ENCODE measurements at regions not wholly inside any gene's neighbourhood (a gene's known extent, or its start where the extent isn't known, plus 50 kb on each side); places are given as distances from the start of the nearest gene placed in this dataset.

DNA sequence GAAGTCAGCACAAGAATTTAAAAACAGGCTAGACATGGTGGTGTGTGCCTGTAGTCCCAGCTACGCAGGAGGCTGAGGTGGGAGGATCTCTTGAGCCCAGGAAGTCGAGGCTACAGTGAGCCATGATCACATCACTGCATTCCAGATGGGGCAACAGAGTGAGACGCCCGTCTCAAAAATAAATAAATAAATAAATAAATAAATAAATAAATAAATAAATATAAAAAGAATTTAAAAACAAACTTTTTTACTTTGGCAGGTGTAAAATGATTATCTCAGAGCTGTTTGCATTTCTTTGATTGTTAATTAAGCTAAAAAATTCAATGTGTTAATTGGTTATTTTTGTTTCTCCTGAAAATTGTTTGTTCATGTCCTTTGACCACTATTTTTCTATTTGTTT lies 97.5 kb upstream of the RPS6KA3 start:
- no peak for DNase-seq

- DNase-seq: no peak
Observed at GRCh38 chrX:20363275-20363674, 96.6 kb upstream of the RPS6KA3 start.

DNA sequence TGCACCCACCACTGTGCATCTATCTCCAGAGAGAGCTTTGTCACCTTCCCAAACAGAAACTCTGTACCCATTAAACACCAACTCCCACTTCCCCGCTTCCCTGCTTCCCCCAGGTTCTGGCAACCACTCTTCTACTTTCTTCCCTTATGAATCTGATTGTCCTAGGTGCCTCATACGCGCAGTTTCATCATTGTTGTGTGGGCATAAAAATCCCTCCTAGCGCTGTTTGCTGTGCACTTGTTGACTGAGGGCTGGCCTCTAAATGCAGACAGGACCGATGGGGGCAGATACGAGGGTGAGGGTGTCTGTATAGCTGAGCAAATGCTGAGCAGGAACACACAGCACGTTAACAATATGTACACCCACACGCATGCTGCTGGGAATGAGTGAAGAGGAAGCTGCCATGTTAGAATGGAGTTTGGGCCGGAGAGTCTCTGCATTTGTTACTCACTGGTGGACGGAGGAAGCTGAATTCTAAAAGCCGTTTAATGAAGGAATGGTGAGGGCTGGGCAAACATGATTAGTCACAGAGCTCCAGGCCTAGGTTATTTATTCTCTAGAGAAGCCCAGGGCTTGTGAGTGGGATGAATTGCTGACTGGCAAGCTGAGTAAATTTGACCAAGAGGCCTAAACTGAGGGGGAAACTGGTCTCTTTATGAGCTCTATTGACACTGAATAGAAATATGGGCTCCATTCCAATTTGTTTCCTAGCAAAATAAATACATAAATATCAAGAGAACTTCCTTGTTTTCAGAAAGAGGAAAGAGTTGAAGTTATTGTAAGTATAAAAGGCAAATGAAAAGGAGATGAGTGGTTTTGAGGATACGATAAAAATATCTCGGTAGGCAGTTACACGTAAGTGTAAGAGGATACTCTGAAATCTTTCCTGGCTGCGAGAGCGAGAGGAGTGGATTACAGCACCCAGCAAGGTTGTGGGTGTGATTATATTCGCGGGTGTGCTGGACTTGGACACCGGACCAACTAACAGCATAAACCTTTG lies 95.9 kb upstream of the RPS6KA3 start:
- no peak for DNase-seq

DNA sequence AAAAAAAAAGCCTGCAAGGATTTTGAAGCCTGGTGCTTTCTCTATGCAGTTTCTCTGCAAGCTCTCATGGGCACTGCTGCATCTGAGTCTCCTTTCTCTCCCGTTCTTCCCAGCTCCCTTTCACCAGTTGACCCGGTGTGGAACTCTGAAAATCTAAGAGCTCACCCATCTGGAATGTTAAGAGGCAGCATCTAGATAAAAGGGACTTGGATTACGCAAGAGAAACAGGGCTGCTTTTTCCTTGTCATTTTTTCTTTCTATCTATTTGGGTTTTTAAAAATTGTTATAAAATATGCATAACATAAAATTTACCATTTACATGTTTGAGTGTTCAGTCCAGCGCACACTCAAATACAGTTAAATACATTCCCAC lies 95.2 kb upstream of the RPS6KA3 start:
- no peak for DNase-seq

- no peak for DNase-seq
Observed at GRCh38 chrX:20361081-20361889, 94.6 kb upstream of the RPS6KA3 start.

- no peak for DNase-seq
Observed at GRCh38 chrX:20355187-20355586, 88.5 kb upstream of the RPS6KA3 start.

DNA sequence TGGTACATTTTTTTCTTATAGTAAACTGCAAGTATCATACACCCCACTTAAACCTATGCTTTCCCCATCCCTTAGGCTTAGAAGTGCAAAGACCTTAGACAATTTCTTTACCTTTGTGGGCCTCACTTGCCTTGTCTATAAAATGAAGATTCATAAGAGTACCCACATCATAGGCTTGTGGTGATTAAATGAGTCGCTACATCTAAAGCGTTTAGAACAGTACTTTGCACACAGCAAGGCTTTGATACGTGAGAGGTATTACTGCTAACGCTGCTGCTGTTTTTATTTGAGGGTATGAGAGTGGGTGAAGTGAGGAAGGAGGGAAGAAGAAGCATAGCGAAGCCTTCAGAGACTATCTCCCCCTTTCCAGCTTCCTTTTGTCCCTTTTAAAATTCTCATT lies 87.8 kb upstream of the RPS6KA3 start:
- DNase-seq: no peak

- DNase-seq: no peak
Observed at GRCh38 chrX:20352935-20353336, 86.2 kb upstream of the RPS6KA3 start.

DNA sequence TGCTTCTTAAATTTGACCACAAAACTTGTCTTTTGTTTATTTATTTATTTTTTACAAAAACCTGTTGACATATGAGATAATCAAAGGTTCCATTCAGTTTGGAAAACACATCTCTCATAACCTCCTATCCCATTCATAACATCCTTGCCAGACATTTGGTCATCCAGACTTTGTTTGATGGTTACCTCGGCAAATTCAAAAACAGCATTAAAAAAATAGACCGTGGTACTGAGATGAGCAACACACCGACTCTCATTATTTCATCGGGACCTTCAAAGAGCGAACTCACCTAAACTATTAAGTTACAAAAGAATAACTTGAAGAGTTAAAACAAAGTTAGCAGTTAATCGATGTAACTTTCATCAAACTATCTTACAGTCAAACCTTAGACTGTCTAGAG lies 85.8 kb upstream of the RPS6KA3 start:
- DNase-seq: no peak

- DNase-seq: no peak
Observed at GRCh38 chrX:20350596-20350995, 83.9 kb upstream of the RPS6KA3 start.

DNA sequence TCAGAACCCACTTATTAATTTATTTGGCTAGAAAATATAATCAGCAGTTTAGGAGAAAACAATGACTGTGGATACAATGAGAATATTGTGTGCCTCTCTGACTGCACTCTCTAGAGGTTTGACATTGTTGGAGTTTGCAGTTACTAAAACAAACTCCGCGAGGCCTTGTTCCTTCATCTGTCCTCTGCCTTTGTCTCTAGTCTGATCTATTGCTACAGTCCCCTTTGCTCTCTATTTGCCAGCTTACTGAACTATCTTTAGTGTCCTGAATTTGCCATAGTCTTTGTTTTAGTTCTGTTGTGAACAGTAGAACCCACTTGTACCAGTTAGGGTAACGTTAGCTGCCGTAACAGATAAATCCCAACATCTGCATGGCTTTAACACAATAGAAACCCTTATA lies 81.4 kb upstream of the RPS6KA3 start:
- DNase-seq: no peak

- no peak for DNase-seq
Observed at GRCh38 chrX:20347481-20347880, 80.8 kb upstream of the RPS6KA3 start.

DNA sequence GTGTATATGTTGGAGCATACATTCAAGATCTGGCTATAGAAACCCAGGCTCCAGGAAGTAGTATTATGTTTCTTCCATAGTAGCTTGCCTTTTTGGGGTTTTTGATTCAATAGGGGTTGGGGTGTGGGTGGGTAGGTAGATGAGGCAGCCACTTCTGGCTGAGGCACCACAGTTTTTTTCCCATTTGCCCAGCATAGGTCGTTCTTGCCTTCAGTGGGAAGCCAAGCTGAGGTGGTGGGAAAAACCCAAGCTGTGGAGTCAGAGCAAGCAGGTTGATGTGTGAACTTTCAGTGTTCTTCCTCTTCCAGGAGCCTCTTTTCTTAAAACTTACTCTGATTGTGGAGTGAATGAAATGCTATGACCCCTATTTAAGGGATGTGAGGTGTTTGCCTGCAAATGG lies 67.0 kb upstream of the RPS6KA3 start:
- no peak for DNase-seq

DNA sequence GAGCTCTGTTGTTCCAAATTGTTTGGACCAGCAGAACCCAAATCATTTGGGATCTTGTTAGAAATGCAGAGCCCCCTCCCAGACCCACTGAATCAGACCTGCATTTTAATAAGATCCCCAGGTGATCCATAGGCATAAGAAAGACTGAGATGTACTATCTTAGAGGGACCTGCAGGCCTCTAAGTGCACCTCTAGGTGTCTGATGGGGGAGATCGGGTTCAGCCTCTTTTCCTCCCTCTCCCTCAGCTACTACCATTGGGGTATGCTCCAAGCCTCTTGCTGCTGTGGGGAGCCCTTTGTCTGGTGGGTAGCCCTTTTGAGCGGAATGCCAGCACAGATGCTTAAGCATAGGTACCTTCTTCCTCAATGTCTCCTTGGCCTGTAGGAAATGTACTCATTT lies 63.8 kb upstream of the RPS6KA3 start:
- no peak for DNase-seq

DNA sequence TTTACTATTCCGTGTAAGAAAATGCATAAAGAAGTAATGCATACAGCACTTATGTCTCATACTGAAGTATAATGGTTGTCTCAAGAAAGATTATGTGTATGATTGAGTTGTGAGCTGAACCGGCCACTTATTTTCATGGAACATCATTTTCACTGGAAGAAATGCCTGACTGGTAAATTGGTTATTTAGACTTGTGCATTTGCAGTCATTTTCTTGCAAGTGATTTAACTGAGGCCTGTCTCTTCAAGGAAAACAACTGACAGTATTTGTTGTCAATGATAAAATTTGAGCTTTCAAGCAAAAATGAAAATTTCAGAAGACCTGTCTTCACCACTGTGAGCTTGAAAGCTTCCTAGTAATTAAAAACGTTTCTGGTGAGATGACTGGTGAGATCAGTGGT lies 62.7 kb upstream of the RPS6KA3 start:
- DNase-seq: no peak

DNA sequence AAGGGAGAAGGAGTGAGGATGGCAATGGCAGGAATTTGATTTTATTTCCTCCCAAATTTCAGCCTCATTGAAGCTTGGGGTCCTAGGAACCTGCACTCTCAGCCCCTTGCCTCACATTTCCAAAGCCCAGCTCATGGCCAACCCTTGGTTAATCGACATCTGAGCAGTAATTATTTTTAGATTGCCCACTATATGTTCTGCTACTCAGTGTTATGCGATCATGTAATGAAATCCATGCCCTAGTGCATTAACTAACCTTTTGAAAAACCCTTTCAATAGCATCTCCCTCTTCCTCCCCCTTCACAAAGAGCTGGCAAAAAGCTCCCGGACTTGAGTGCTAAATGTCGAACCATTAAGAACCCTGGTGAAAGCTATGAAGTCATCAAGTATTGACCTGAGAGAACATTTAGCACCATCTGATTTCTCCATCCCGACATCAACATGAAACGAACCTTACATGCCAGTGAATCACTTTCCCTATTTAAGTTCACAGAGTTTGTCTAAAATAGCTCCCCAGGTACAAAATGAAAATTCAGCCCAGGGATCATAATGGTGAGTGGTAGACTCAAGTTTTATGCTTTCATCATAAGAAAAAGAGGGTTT lies 59.2 kb upstream of the RPS6KA3 start:
- no peak for DNase-seq

DNA sequence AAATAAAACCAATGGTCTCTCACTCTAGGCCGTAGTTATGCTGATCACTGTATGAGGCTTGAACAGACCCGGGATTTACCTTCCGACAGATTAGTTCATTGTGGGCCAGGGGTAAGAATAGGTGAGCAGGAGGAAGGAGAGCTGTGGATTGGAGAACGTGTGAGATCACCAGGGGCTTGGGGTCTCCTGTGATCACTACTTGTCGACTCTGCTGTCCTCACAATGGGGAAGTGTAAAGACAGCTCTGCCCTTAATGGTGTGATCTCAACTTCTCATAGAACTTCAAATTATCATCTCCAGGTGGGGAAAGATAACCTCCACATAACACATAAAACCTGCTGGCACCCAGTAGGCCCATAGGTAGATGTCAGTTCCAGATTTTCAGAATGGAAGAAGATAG lies 56.2 kb upstream of the RPS6KA3 start:
- no peak for DNase-seq

DNA sequence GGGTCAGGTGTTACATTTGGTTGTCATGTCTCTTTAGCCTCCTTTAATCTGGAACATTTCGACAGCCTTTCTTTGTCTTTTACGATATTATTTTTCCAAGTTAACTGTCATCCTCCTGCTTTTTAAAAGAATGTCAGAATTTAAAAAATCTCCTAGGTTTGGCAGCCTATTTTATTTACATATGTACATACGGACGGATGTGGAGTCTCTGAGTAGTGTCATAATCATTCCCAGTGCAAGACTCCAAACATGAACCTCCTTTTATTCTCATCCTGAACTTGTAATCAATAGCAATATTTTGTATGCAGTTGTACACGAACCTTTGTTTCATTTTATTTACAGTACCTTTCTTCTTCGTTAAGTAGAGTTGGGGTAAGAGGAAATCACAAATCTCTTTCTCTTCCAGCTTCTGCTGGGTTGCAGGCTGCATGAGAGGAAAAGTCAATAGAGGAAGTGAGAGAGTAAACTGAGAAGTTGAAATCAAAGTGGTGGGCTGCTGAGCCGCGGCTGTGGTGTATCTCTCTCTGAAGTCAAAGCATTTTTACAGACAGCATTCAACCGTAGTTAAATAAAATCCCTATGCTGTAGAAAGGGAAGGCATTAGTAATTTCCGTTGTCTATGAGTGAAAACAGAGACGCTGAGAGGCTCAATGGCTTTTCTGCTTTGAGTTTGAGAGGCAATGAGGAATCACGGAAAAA lies 53.9 kb upstream of the RPS6KA3 start:
- no peak for DNase-seq

GRCh38 chrX:20319054-20319453 lies 52.3 kb upstream of the RPS6KA3 start:
- no peak for DNase-seq

DNA sequence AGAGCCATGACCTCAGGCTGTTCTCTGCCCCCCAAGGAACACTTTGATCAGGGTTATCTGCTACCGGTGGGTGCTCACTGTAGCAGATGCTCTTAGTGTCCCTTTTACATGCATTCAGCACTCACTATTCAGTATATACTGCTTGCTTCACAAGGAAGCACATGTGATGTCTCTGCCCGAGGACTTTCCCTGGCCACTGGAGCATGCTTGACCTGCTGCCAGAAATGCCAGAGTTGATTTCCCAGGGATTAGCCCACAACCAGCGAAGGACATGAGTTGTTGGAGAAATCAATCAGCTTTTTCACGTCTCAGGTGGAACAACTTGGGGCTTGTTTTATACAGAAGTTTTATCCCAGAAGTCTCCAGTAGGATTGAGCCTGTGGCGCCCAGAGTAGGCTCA lies 51.2 kb upstream of the RPS6KA3 start:
- DNase-seq: no peak
